ENCODE measurements at regions not wholly inside any gene's neighbourhood (a gene's known extent, or its start where the extent isn't known, plus 50 kb on each side); places are given as distances from the start of the nearest gene placed in this dataset.

GRCh38 chr7:18201350-18201749, 173.7 kb upstream of the PRPS1L1 start:
- no peak for DNase-seq (ENCODE audit: low spot score)

- no peak for DNase-seq (ENCODE audit: low spot score)
Observed at GRCh38 chr7:18202315-18203045, 174.8 kb upstream of the PRPS1L1 start.

GRCh38 chr7:18206331-18206730, 178.7 kb upstream of the PRPS1L1 start:
- no peak for DNase-seq (ENCODE audit: low spot score)

- no peak for DNase-seq (ENCODE audit: low spot score)
Observed at GRCh38 chr7:18208921-18209320, 181.3 kb upstream of the PRPS1L1 start.

GRCh38 chr7:18210377-18210776, 182.7 kb upstream of the PRPS1L1 start:
- no peak for DNase-seq (ENCODE audit: low spot score)

- DNase-seq (ENCODE audit: low spot score), result no peak
Observed at GRCh38 chr7:18210788-18211187, 183.1 kb upstream of the PRPS1L1 start.

GRCh38 chr7:18212308-18212707, 184.7 kb upstream of the PRPS1L1 start:
- no peak for DNase-seq (ENCODE audit: low spot score)

GRCh38 chr7:18212758-18213157, 185.1 kb upstream of the PRPS1L1 start:
- no peak for DNase-seq (ENCODE audit: low spot score)

- no peak for DNase-seq (ENCODE audit: low spot score)
Observed at GRCh38 chr7:18213652-18214051, 186.0 kb upstream of the PRPS1L1 start.

- DNase-seq (ENCODE audit: low spot score), result no peak
Observed at GRCh38 chr7:18216270-18216669, 188.6 kb upstream of the PRPS1L1 start.

- no peak for DNase-seq (ENCODE audit: low spot score)
Observed at GRCh38 chr7:18221377-18222293, 194.0 kb upstream of the PRPS1L1 start.

GRCh38 chr7:18222636-18223035, 195.0 kb upstream of the PRPS1L1 start:
- DNase-seq (ENCODE audit: low spot score), result no peak

- DNase-seq (ENCODE audit: low spot score), result no peak
Observed at GRCh38 chr7:18224138-18224537, 196.5 kb upstream of the PRPS1L1 start.

GRCh38 chr7:18225067-18225466, 197.4 kb upstream of the PRPS1L1 start:
- no peak for DNase-seq (ENCODE audit: low spot score)

- DNase-seq (ENCODE audit: low spot score), result no peak
Observed at GRCh38 chr7:18226598-18226997, 199.0 kb upstream of the PRPS1L1 start.

- no peak for DNase-seq (ENCODE audit: low spot score)
Observed at GRCh38 chr7:18228686-18229085, 201.0 kb upstream of the PRPS1L1 start.

- no peak for DNase-seq (ENCODE audit: low spot score)
Observed at GRCh38 chr7:18230271-18230670, 202.6 kb upstream of the PRPS1L1 start.

- no peak for DNase-seq (ENCODE audit: low spot score)
Observed at GRCh38 chr7:18231854-18232253, 204.2 kb upstream of the PRPS1L1 start.

- no peak for DNase-seq (ENCODE audit: low spot score)
Observed at GRCh38 chr7:18234519-18234918, 206.9 kb upstream of the PRPS1L1 start.

GRCh38 chr7:18235819-18236218, 208.2 kb upstream of the PRPS1L1 start:
- DNase-seq (ENCODE audit: low spot score), result no peak

- DNase-seq (ENCODE audit: low spot score), result no peak
Observed at GRCh38 chr7:18239212-18239611, 211.6 kb upstream of the PRPS1L1 start.

- no peak for DNase-seq (ENCODE audit: low spot score)
Observed at GRCh38 chr7:18241543-18242231, 214.0 kb upstream of the PRPS1L1 start.

Measured in mucosa of gallbladder (tissue), 1 donor.